ENCODE measurements at regions not wholly inside any gene's neighbourhood (a gene's known extent, or its start where the extent isn't known, plus 50 kb on each side); places are given as distances from the start of the nearest gene placed in this dataset.

- 95% methylated on average over 8 of the region's 8 CpGs for WGBS
- no peak overlapping the region for H2BK120ac ChIP-seq (ENCODE audit: low read depth, low read length)
- H2BK5ac ChIP-seq (ENCODE audit: low read depth, low read length, poor library complexity, severe bottlenecking), result no peak overlapping the region
- H3K27me3 ChIP-seq (ENCODE audit: control insufficient read depth in 1 of 2, insufficient read depth in 1 of 2, low read length in 2 of 2), result no peaks in the 10 kb centered on the region
- no peak overlapping the region for H2AK5ac ChIP-seq (ENCODE audit: low read length, severe bottlenecking)
- no peak overlapping the region for H3K4me2 ChIP-seq (ENCODE audit: low read length, poor library complexity, severe bottlenecking)
- H2BK15ac ChIP-seq (ENCODE audit: low read depth, poor library complexity, severe bottlenecking), result no peak overlapping the region
- no peak overlapping the region for H4K91ac ChIP-seq (ENCODE audit: low read length)
- no peak overlapping the region for H3K4me3 ChIP-seq (ENCODE audit: insufficient read depth in 1 of 2, low read depth in 1 of 2, low read length in 2 of 2)
- no peak overlapping the region for H2AFZ ChIP-seq (ENCODE audit: low read depth, low read length)
- no peaks in the 10 kb centered on the region for H3K9me3 ChIP-seq (ENCODE audit: control insufficient read depth, low read length)
- H2BK12ac ChIP-seq (ENCODE audit: low read length in 2 of 2), result no peak overlapping the region
- no peak overlapping the region for H3K14ac ChIP-seq (ENCODE audit: low read length in 2 of 2)
- no peak for DNase-seq
- no peak overlapping the region for H3K27ac ChIP-seq (ENCODE audit: low read length, poor library complexity, severe bottlenecking)
- no peak overlapping the region for H3K4ac ChIP-seq (ENCODE audit: low read depth in 1 of 2, low read length in 2 of 2)
- H3K36me3 ChIP-seq (ENCODE audit: control insufficient read depth in 1 of 2, insufficient read depth in 2 of 2, low read depth in 1 of 2, low read length in 2 of 2), result no peaks in the 10 kb centered on the region
- no peak overlapping the region for H4K8ac ChIP-seq (ENCODE audit: low read length)
- no peaks in the 10 kb centered on the region for H3K79me1 ChIP-seq (replicated peaks; ENCODE audit: low read length, poor library complexity, severe bottlenecking)
- H3K23ac ChIP-seq (ENCODE audit: low read length in 2 of 2), result no peak overlapping the region
- no peak overlapping the region for H3K9ac ChIP-seq (ENCODE audit: low read length)
- H3K18ac ChIP-seq (ENCODE audit: low read depth in 1 of 2, low read length in 2 of 2), result no peak overlapping the region
- no peaks in the 10 kb centered on the region for H3K4me1 ChIP-seq (ENCODE audit: control insufficient read depth, insufficient read depth, low read depth, low read length)
Measured at GRCh38 chr20:11045412-11046175, 371.8 kb upstream of the JAG1 start.

- Histone ChIP-seq H2BK12ac (ENCODE audit: low read length in 2 of 2) (no peak overlapping the region), H3K4me3 (ENCODE audit: insufficient read depth in 1 of 2, low read depth in 1 of 2, low read length in 2 of 2) (no peak overlapping the region), H3K18ac (ENCODE audit: low read depth in 1 of 2, low read length in 2 of 2) (no peak overlapping the region), H3K27ac (ENCODE audit: low read length, poor library complexity, severe bottlenecking) (no peak overlapping the region), H2BK120ac (ENCODE audit: low read depth, low read length) (no peak overlapping the region), H3K36me3 (ENCODE audit: control insufficient read depth in 1 of 2, insufficient read depth in 2 of 2, low read depth in 1 of 2, low read length in 2 of 2) (no peaks in the 10 kb centered on the region), H3K4me2 (ENCODE audit: low read length, poor library complexity, severe bottlenecking) (no peak overlapping the region), H2BK15ac (ENCODE audit: low read depth, poor library complexity, severe bottlenecking) (no peak overlapping the region), H3K79me1 (replicated peaks; ENCODE audit: low read length, poor library complexity, severe bottlenecking) (no peaks in the 10 kb centered on the region), H3K27me3 (ENCODE audit: control insufficient read depth in 1 of 2, insufficient read depth in 1 of 2, low read length in 2 of 2) (no peaks in the 10 kb centered on the region), H3K9me3 (ENCODE audit: control insufficient read depth, low read length) (no peaks in the 10 kb centered on the region), H2AK5ac (ENCODE audit: low read length, severe bottlenecking) (no peak overlapping the region), H3K14ac (ENCODE audit: low read length in 2 of 2) (no peak overlapping the region), H4K8ac (ENCODE audit: low read length) (no peak overlapping the region), H3K9ac (ENCODE audit: low read length) (no peak overlapping the region), H3K23ac (ENCODE audit: low read length in 2 of 2) (no peak overlapping the region), H2AFZ (ENCODE audit: low read depth, low read length) (no peak overlapping the region), H4K91ac (ENCODE audit: low read length) (no peak overlapping the region), H3K4ac (ENCODE audit: low read depth in 1 of 2, low read length in 2 of 2) (no peak overlapping the region), H3K4me1 (ENCODE audit: control insufficient read depth, insufficient read depth, low read depth, low read length) (no peaks in the 10 kb centered on the region), H2BK5ac (ENCODE audit: low read depth, low read length, poor library complexity, severe bottlenecking) (no peak overlapping the region)
- 69% methylated on average over 2 of the region's 2 CpGs for WGBS
- DNase-seq, result no peak
Measured at GRCh38 chr20:11047559-11047958, 373.8 kb upstream of the JAG1 start.

DNA sequence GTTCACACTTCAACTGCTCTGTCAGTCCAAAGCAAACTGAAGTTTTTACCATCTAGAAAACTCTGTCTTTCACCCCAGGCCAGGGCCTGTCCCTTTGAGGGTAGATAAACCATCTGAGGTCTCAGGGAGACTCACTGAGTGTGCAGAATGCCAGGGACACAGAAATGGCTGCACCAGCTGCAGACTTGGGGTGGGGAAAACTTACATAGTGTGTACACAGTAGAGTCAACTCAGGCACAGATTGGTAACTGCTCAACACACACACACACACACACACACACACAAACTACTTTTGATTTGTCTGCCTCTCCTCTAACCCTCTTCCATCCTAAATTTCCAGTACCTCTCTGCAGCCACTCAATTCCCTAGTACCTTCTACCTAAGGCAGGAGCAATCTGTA is 374.9 kb upstream of the JAG1 start:
- H2AK5ac ChIP-seq (ENCODE audit: low read length, severe bottlenecking), result no peak overlapping the region
- H3K36me3 ChIP-seq (ENCODE audit: control insufficient read depth in 1 of 2, insufficient read depth in 2 of 2, low read depth in 1 of 2, low read length in 2 of 2), result no peaks in the 10 kb centered on the region
- H4K91ac ChIP-seq (ENCODE audit: low read length), result no peak overlapping the region
- H3K18ac ChIP-seq (ENCODE audit: low read depth in 1 of 2, low read length in 2 of 2), result no peak overlapping the region
- no peak overlapping the region for H3K27ac ChIP-seq (ENCODE audit: low read length, poor library complexity, severe bottlenecking)
- H4K8ac ChIP-seq (ENCODE audit: low read length), result no peak overlapping the region
- H3K79me1 ChIP-seq (replicated peaks; ENCODE audit: low read length, poor library complexity, severe bottlenecking), result no peaks in the 10 kb centered on the region
- H3K9me3 ChIP-seq (ENCODE audit: control insufficient read depth, low read length), result no peaks in the 10 kb centered on the region
- no peak overlapping the region for H2BK12ac ChIP-seq (ENCODE audit: low read length in 2 of 2)
- no peak overlapping the region for H3K14ac ChIP-seq (ENCODE audit: low read length in 2 of 2)
- no peak overlapping the region for H3K4me2 ChIP-seq (ENCODE audit: low read length, poor library complexity, severe bottlenecking)
- H3K4me1 ChIP-seq (ENCODE audit: control insufficient read depth, insufficient read depth, low read depth, low read length), result no peaks in the 10 kb centered on the region
- no peak overlapping the region for H3K4me3 ChIP-seq (ENCODE audit: insufficient read depth in 1 of 2, low read depth in 1 of 2, low read length in 2 of 2)
- no peak overlapping the region for H3K4ac ChIP-seq (ENCODE audit: low read depth in 1 of 2, low read length in 2 of 2)
- no peak overlapping the region for H3K23ac ChIP-seq (ENCODE audit: low read length in 2 of 2)
- no peak overlapping the region for H2AFZ ChIP-seq (ENCODE audit: low read depth, low read length)
- no peak overlapping the region for H2BK15ac ChIP-seq (ENCODE audit: low read depth, poor library complexity, severe bottlenecking)
- DNase-seq, result no peak
- H2BK120ac ChIP-seq (ENCODE audit: low read depth, low read length), result no peak overlapping the region
- no peak overlapping the region for H2BK5ac ChIP-seq (ENCODE audit: low read depth, low read length, poor library complexity, severe bottlenecking)
- no peaks in the 10 kb centered on the region for H3K27me3 ChIP-seq (ENCODE audit: control insufficient read depth in 1 of 2, insufficient read depth in 1 of 2, low read length in 2 of 2)
- no peak overlapping the region for H3K9ac ChIP-seq (ENCODE audit: low read length)

- Histone ChIP-seq H3K9me3 (ENCODE audit: control insufficient read depth, low read length) (no peaks in the 10 kb centered on the region), H3K27ac (ENCODE audit: low read length, poor library complexity, severe bottlenecking) (no peak overlapping the region), H2AFZ (ENCODE audit: low read depth, low read length) (no peak overlapping the region), H3K14ac (ENCODE audit: low read length in 2 of 2) (no peak overlapping the region), H3K9ac (ENCODE audit: low read length) (no peak overlapping the region), H3K4me3 (ENCODE audit: insufficient read depth in 1 of 2, low read depth in 1 of 2, low read length in 2 of 2) (no peak overlapping the region), H4K8ac (ENCODE audit: low read length) (no peak overlapping the region), H3K4ac (ENCODE audit: low read depth in 1 of 2, low read length in 2 of 2) (no peak overlapping the region), H2BK15ac (ENCODE audit: low read depth, poor library complexity, severe bottlenecking) (no peak overlapping the region), H2BK5ac (ENCODE audit: low read depth, low read length, poor library complexity, severe bottlenecking) (no peak overlapping the region), H2BK12ac (ENCODE audit: low read length in 2 of 2) (no peak overlapping the region), H3K27me3 (ENCODE audit: control insufficient read depth in 1 of 2, insufficient read depth in 1 of 2, low read length in 2 of 2) (no peaks in the 10 kb centered on the region), H3K79me1 (replicated peaks; ENCODE audit: low read length, poor library complexity, severe bottlenecking) (no peaks in the 10 kb centered on the region), H3K36me3 (ENCODE audit: control insufficient read depth in 1 of 2, insufficient read depth in 2 of 2, low read depth in 1 of 2, low read length in 2 of 2) (no peaks in the 10 kb centered on the region), H3K18ac (ENCODE audit: low read depth in 1 of 2, low read length in 2 of 2) (no peak overlapping the region), H3K4me2 (ENCODE audit: low read length, poor library complexity, severe bottlenecking) (no peak overlapping the region), H2AK5ac (ENCODE audit: low read length, severe bottlenecking) (no peak overlapping the region), H2BK120ac (ENCODE audit: low read depth, low read length) (no peak overlapping the region), H3K4me1 (ENCODE audit: control insufficient read depth, insufficient read depth, low read depth, low read length) (peaks cover 2% of the 10 kb centered on the region), H4K91ac (ENCODE audit: low read length) (no peak overlapping the region), H3K23ac (ENCODE audit: low read length in 2 of 2) (no peak overlapping the region)
- no peak for DNase-seq
- WGBS, result 100% methylated on average over 1 of the region's 2 CpGs
Measured at GRCh38 chr20:11050350-11050749, 376.6 kb upstream of the JAG1 start.

All from mesenchymal stem cell (in vitro differentiated cells and primary cell).